Astrocyte (in vitro differentiated cells and primary cell): ENCODE measurements at regions not wholly inside any gene's neighbourhood (a gene's known extent, or its start where the extent isn't known, plus 50 kb on each side); places are given as distances from the start of the nearest gene placed in this dataset.

ENCODE experiments used
- DNase-seq: peaks from one replicate; pipeline ENCODE4 v3.0.0-alpha.2; 2010; ENCODE audit warnings: low read depth
- FAIRE-seq: peaks from 2 replicates; lab custom pipeline; 2011; peaks lifted over from hg19 to GRCh38; lab: Jason Lieb, UNC
- H2AFZ ChIP-seq: 2 replicates; pipeline ENCODE4 v1.6.0; 2012; ENCODE audit warnings: low read depth, low read length, inconsistent platforms
- H3K27ac ChIP-seq: 2 replicates; pipeline ENCODE4 v1.5.1; 2011; ENCODE audit warnings: low read depth, low read length, inconsistent platforms
- H3K27me3 ChIP-seq: 2 replicates; pipeline ENCODE4 v1.6.0; 2011; ENCODE audit warnings: low read length, inconsistent platforms; ENCODE audit not compliant: insufficient read depth
- H3K36me3 ChIP-seq: 2 replicates; pipeline ENCODE4 v1.5.1; 2011; ENCODE audit warnings: low read length, inconsistent platforms; ENCODE audit not compliant: insufficient read depth
- H3K4me1 ChIP-seq: 2 replicates; pipeline ENCODE4 v1.5.1; 2011; ENCODE audit warnings: low read length, inconsistent platforms; ENCODE audit not compliant: insufficient read depth
- H3K4me2 ChIP-seq: 2 replicates; pipeline ENCODE4 v1.6.0; 2012; ENCODE audit warnings: low read length, inconsistent platforms
- H3K4me3 ChIP-seq: 2 replicates; pipeline ENCODE4 v1.5.1; 2011; ENCODE audit warnings: low read depth, mild to moderate bottlenecking, low read length, inconsistent platforms; ENCODE audit not compliant: insufficient read depth
- H3K79me2 ChIP-seq: 2 replicates; pipeline ENCODE4 v1.6.0; 2012; ENCODE audit warnings: mild to moderate bottlenecking, low read length, inconsistent platforms; ENCODE audit not compliant: insufficient read depth
- H3K9ac ChIP-seq: 2 replicates; pipeline ENCODE4 v1.6.0; 2012; ENCODE audit warnings: mild to moderate bottlenecking, low read length, inconsistent platforms
- H3K9me3 ChIP-seq: 2 replicates; pipeline ENCODE4 v1.5.1; 2012; ENCODE audit warnings: low read depth, mild to moderate bottlenecking, low read length, inconsistent platforms; ENCODE audit not compliant: insufficient read depth
- H4K20me1 ChIP-seq: 2 replicates; pipeline ENCODE4 v1.6.0; 2012; ENCODE audit warnings: low read length, inconsistent platforms; ENCODE audit not compliant: insufficient read depth
- H3K27ac Mint-ChIP-seq: one replicate; pipeline ENCODE4 v1.8.0; 2021; ENCODE audit warnings: mild to moderate bottlenecking, mixed read lengths; ENCODE audit not compliant: unreplicated experiment
- H3K27me3 Mint-ChIP-seq: one replicate; pipeline ENCODE4 v1.8.0; 2021; ENCODE audit warnings: low read depth, mixed read lengths; ENCODE audit not compliant: unreplicated experiment
- H3K36me3 Mint-ChIP-seq: one replicate; pipeline ENCODE4 v1.8.0; 2021; ENCODE audit warnings: low read depth, mixed read lengths; ENCODE audit not compliant: unreplicated experiment
- H3K4me1 Mint-ChIP-seq: one replicate; pipeline ENCODE4 v1.8.0; 2021; ENCODE audit warnings: low read depth, mixed read lengths; ENCODE audit not compliant: unreplicated experiment
- H3K4me3 Mint-ChIP-seq: one replicate; pipeline ENCODE4 v1.8.0; 2021; ENCODE audit warnings: mild to moderate bottlenecking, moderate library complexity, mixed read lengths; ENCODE audit not compliant: unreplicated experiment
- H3K9me3 Mint-ChIP-seq: one replicate; pipeline ENCODE4 v1.8.0; 2021; ENCODE audit warnings: mild to moderate bottlenecking, mixed read lengths; ENCODE audit not compliant: unreplicated experiment
- CTCF ChIP-seq: IDR thresholded peaks from 2 replicates; pipeline ENCODE4 v1.5.1; 2011; ENCODE audit warnings: low read depth, mild to moderate bottlenecking, inconsistent platforms, low read length, moderate library complexity; ENCODE audit not compliant: insufficient read depth
- EZH2 ChIP-seq: IDR thresholded peaks from 2 replicates; pipeline ENCODE4 v1.6.1; 2012; ENCODE audit warnings: mild to moderate bottlenecking, low read length, inconsistent platforms; ENCODE audit not compliant: insufficient read depth

- H3K27me3 Mint-ChIP-seq: no peaks in the 10 kb centered on the region
- H3K27me3 ChIP-seq: no peaks in the 10 kb centered on the region
These were observed 707.8 kb downstream of the DSC3 start for GRCh38 chr18:30334781-30335180.

DNA sequence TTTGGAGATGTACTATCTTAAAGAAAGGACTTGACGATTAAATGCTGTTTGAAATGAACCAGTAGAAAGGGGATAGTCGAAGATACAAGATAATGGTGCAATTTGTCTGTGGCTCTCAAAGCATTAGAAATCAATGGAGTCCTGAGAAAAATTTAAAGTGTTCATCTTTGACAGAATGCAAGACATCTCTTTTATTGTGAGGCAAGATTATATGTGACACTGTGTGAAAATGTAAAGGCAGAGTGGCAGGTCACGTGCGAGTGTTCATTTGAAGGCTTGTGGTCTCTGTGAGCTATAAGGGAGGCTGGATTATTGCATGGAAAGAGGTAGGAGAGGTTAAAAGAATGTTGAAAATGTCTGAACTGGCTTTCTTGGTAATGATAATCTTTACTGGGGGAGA lies 709.2 kb downstream of the DSC3 start:
- Histone ChIP-seq H2AFZ (no peak overlapping the region), H3K4me3 (no peak overlapping the region), H3K9me3 (no peaks in the 10 kb centered on the region), H3K4me1 (no peaks in the 10 kb centered on the region), H3K36me3 (no peaks in the 10 kb centered on the region), H3K9ac (no peak overlapping the region), H3K4me2 (no peak overlapping the region), H3K27ac (no peak overlapping the region), H3K79me2 (no peaks in the 10 kb centered on the region), H4K20me1 (no peaks in the 10 kb centered on the region), H3K27me3 (no peaks in the 10 kb centered on the region)
- Mint-ChIP-seq H3K27me3 (no peaks in the 10 kb centered on the region), H3K36me3 (no peaks in the 10 kb centered on the region), H3K4me1 (peaks cover 2% of the 10 kb centered on the region), H3K4me3 (no peak overlapping the region), H3K27ac (no peak overlapping the region), H3K9me3 (no peaks in the 10 kb centered on the region)
- FAIRE-seq (no peak), DNase-seq (no peak)
- no peak for TF ChIP-seq EZH2
- TF ChIP-seq CTCF: no peak

More at GRCh38 chr18:30334781-30335180, 707.8 kb downstream of the DSC3 start:
- no peak for FAIRE-seq
- Histone ChIP-seq H2AFZ (no peak overlapping the region), H3K9ac (no peak overlapping the region), H3K4me2 (no peak overlapping the region), H3K79me2 (no peaks in the 10 kb centered on the region), H3K27ac (no peak overlapping the region), H3K9me3 (no peaks in the 10 kb centered on the region), H3K4me1 (no peaks in the 10 kb centered on the region), H4K20me1 (no peaks in the 10 kb centered on the region), H3K36me3 (no peaks in the 10 kb centered on the region), H3K4me3 (no peak overlapping the region)
- no peaks in the 10 kb centered on the region for H3K9me3 Mint-ChIP-seq
- H3K4me3 Mint-ChIP-seq: no peak overlapping the region
- H3K27ac Mint-ChIP-seq: no peak overlapping the region
- H3K36me3 Mint-ChIP-seq: no peaks in the 10 kb centered on the region
- no peak for TF ChIP-seq CTCF
- TF ChIP-seq EZH2: no peak
- DNase-seq: no peak
- H3K4me1 Mint-ChIP-seq: no peaks in the 10 kb centered on the region

DNA sequence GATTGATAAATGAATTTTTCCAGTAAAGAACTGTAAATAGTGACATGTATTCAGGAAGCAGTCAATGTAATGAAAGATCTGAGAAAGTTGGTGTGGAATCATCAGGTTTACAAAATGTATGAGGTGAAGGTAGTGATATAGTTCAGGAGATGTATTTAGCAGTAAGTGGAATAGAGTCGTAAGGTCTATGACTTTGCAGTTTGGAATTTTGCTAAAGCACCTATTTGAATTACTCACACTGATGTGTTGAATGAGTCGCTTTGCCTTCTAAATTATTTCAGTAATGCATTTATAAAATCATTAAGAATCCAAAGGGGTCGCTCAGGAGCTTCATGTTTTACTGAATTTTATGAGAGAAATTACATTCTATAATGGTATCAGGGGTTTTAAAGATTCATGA lies 713.7 kb downstream of the DSC3 start:
- no peak overlapping the region for H3K9ac ChIP-seq
- peak; percentile 27 for DNase-seq
- peaks cover 2% of the 10 kb centered on the region for H3K4me1 Mint-ChIP-seq
- H4K20me1 ChIP-seq: no peaks in the 10 kb centered on the region
- no peak overlapping the region for H3K27ac Mint-ChIP-seq
- H3K4me3 ChIP-seq: no peak overlapping the region
- H3K27ac ChIP-seq: no peak overlapping the region
- no peak overlapping the region for H3K4me3 Mint-ChIP-seq
- no peaks in the 10 kb centered on the region for H3K79me2 ChIP-seq
- H3K9me3 ChIP-seq: no peaks in the 10 kb centered on the region
- no peaks in the 10 kb centered on the region for H3K36me3 ChIP-seq
- no peaks in the 10 kb centered on the region for H3K9me3 Mint-ChIP-seq
- H3K27me3 ChIP-seq: no peaks in the 10 kb centered on the region
- FAIRE-seq: no peak
- H3K4me1 ChIP-seq: no peaks in the 10 kb centered on the region
- TF ChIP-seq CTCF (no peak), EZH2 (no peak)
- no peak overlapping the region for H3K4me2 ChIP-seq
- H3K36me3 Mint-ChIP-seq: no peaks in the 10 kb centered on the region
- no peak overlapping the region for H2AFZ ChIP-seq
- no peaks in the 10 kb centered on the region for H3K27me3 Mint-ChIP-seq
